ENCODE measurements at regions not wholly inside any gene's neighbourhood (a gene's known extent, or its start where the extent isn't known, plus 50 kb on each side); places are given as distances from the start of the nearest gene placed in this dataset.

DNA sequence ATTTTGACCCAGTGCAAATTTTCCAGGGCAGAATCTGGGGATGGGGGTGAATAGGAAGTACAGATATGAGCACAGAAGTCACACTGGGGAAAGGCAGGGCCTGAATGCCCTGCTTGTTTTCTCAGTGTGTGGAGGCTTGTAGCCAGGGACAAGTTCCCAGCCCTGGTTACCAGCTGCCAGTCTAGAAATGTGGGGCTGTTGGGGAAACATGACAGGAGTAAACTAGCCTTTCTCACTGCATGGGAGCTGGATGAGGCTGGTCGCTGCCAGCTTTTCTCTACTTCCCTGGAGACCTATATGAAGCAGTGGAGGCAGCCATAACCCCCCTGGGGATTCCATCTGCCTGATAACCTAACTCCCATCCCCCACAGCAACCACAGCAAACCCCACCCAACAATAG is 2267.7 kb downstream of the PCDH9 start:
- TF ChIP-seq, protein P1, sequence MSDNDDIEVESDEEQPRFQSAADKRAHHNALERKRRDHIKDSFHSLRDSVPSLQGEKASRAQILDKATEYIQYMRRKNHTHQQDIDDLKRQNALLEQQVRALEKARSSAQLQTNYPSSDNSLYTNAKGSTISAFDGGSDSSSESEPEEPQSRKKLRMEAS (IDR thresholded peaks at IDR 0.05; ENCODE audit: insufficient read depth, insufficient read length), result no peak
- TF ChIP-seq EZH2 (IDR thresholded peaks at IDR 0.05; ENCODE audit: borderline replicate concordance, low read depth, low read length, severe bottlenecking) (no peak), CTCF (IDR thresholded peaks at IDR 0.05; ENCODE audit: extremely low read depth in 1 of 2, insufficient read depth in 1 of 2, low read depth in 1 of 2, low read length in 2 of 2) (no peak), POLR2A (IDR thresholded peaks at IDR 0.05; ENCODE audit: low read depth, low read length) (no peak), POLR2AphosphoS5 (IDR thresholded peaks at IDR 0.05; ENCODE audit: insufficient read depth, low read depth, low read length) (no peak), MYC (IDR thresholded peaks at IDR 0.05; ENCODE audit: low read depth, low read length) (no peak)

All from endothelial cell of umbilical vein (primary cell).